Panc1 (cell line): ENCODE measurements at regions not wholly inside any gene's neighbourhood (a gene's known extent, or its start where the extent isn't known, plus 50 kb on each side); places are given as distances from the start of the nearest gene placed in this dataset.

Experiments used
- ATAC-seq: fragments of 200-7000 bp; cut with Tn5 transposase; 2 replicates; pipeline ENCODE4 v1.9.1; 2020; ENCODE audit warnings: mild to moderate bottlenecking, moderate library complexity
- BruUV-seq: library from RNA; stranded (reverse); fragments of 400-500 nt; replicated peaks from 2 replicates; lab custom pipeline; 2021; lab: Mats Ljungman, UMichigan
- CTCF ChIA-PET: fragments of 300-600 bp; sonication (Branson Sonifier 250); formaldehyde crosslinking; loops from one replicate; lab custom pipeline; 2022; ENCODE audit warnings: antibody characterized with exemption; lab: Charles Lee
- POLR2A ChIA-PET: fragments of 300-600 bp; sonication (Branson Sonifier 250); formaldehyde crosslinking; loops from one replicate; lab custom pipeline; 2022; ENCODE audit warnings: antibody characterized with exemption; lab: Charles Lee
- DNase-seq: peaks from one replicate; pipeline ENCODE4 v3.0.0-alpha.2; 2010; ENCODE audit warnings: low read depth, low spot score
- H3K27ac ChIP-seq: 2 replicates; pipeline ENCODE4 v1.5.1; 2011; ENCODE audit warnings: mild to moderate bottlenecking, low read length, inconsistent platforms
- H3K27me3 ChIP-seq: fragments of 200-500 bp; sonication (Bioruptor generic); 2 replicates; pipeline ENCODE4 v1.6.0; 2014; ENCODE audit warnings: low read length, inconsistent platforms; ENCODE audit not compliant: control insufficient read depth, insufficient read depth
- H3K36me3 ChIP-seq: fragments of 200-500 bp; sonication (Bioruptor generic); 2 replicates; pipeline ENCODE4 v1.5.1; 2014; ENCODE audit warnings: inconsistent platforms, mild to moderate bottlenecking, low read length, moderate library complexity; ENCODE audit not compliant: control insufficient read depth, insufficient read depth
- H3K4me1 ChIP-seq: 2 replicates; pipeline ENCODE4 v1.5.1; 2011; ENCODE audit warnings: inconsistent platforms, mild to moderate bottlenecking, low read length, moderate library complexity; ENCODE audit not compliant: control insufficient read depth, insufficient read depth
- H3K4me3 ChIP-seq, 2 experiments: 2 replicates each; pipeline ENCODE4 v1.5.1; 2011 to 2012; ENCODE audit warnings: low read depth in 2 of 2, low read length in 2 of 2, mild to moderate bottlenecking in 2 of 2, inconsistent platforms in 1 of 2, moderate library complexity in 1 of 2
- H3K9me3 ChIP-seq: fragments of 200-500 bp; sonication (Bioruptor generic); 2 replicates; pipeline ENCODE4 v1.5.1; 2014; ENCODE audit warnings: low read depth, mild to moderate bottlenecking, inconsistent platforms, low read length, moderate library complexity; ENCODE audit not compliant: control insufficient read depth, insufficient read depth
- CTCF ChIP-seq: fragments of 450-650 bp; IDR thresholded peaks from 2 replicates; pipeline ENCODE4 v1.5.1; 2017; ENCODE audit warnings: mild to moderate bottlenecking
- POLR2AphosphoS5 ChIP-seq: IDR thresholded peaks from 2 replicates; pipeline ENCODE4 v1.6.1; 2012; ENCODE audit warnings: mild to moderate bottlenecking, low read depth, low read length, moderate library complexity
- REST ChIP-seq, 2 experiments: IDR thresholded peaks; 2 replicates each; pipeline ENCODE4 v1.6.1; 2011 to 2012; ENCODE audit warnings: low read depth in 2 of 2, control low read depth in 1 of 2, low read length in 1 of 2, mild to moderate bottlenecking in 1 of 2, moderate library complexity in 1 of 2; ENCODE audit not compliant: insufficient read depth in 1 of 2
- SIN3A ChIP-seq: IDR thresholded peaks from 2 replicates; pipeline ENCODE4 v1.6.1; 2012; ENCODE audit warnings: low read depth, mild to moderate bottlenecking, low read length, moderate library complexity, borderline replicate concordance; ENCODE audit not compliant: insufficient read depth
- TCF7L2 ChIP-seq: IDR thresholded peaks from 2 replicates; pipeline ENCODE4 v1.6.1; 2011; ENCODE audit warnings: mild to moderate bottlenecking, low read depth, low read length, inconsistent platforms
- in situ Hi-C: cut with HindIII; loops from 2 replicates; pipeline ENCODE4 v1.10.0; 2016; ENCODE audit warnings: low sequenced_read_pairs, low pct_unique_long_range_greater_than_20kb
- intact Hi-C: fragments of 100-400 bp; cut with micrococcal nuclease; formaldehyde crosslinking; loops from one replicate; pipeline ENCODE4 v1.10.0; 2022; ENCODE audit not compliant: unreplicated experiment

- POLR2A ChIA-PET, result interaction anchor here (0.6 kb wide), 1 partner anchor 41 kb away, joined by 3 read pairs; no protein-coding TSS in a partner anchor
Measured at GRCh38 chr5:103668281-103668680, 105.7 kb upstream of the NUDT12 start.

GRCh38 chr5:103667068-103667467 is 104.5 kb upstream of the NUDT12 start:
- no TSS peak for BruUV-seq
- POLR2A ChIA-PET, result no interaction called here
- no peak overlapping the region for H3K4me3 ChIP-seq
- in situ Hi-C loops, result no loop called here
- CTCF ChIA-PET, result no interaction called here
- DNase-seq (no peak), ATAC-seq (no peak)
- intact Hi-C loops, result no loop called here
- no peak for TF ChIP-seq TCF7L2
- no peaks in the 10 kb centered on the region for H3K36me3 ChIP-seq
- H3K27me3 ChIP-seq, result no peaks in the 10 kb centered on the region
- H3K9me3 ChIP-seq, result 0 out of 2 replicates have a peak, but pooled peaks cover 3% of the 10 kb centered on the region
- no peak overlapping the region for H3K27ac ChIP-seq
- no peaks in the 10 kb centered on the region for H3K4me1 ChIP-seq

More at GRCh38 chr5:103668281-103668680, 105.7 kb upstream of the NUDT12 start:
- no peak for TF ChIP-seq SIN3A
- no peak for TF ChIP-seq REST (IDR thresholded peaks at IDR 0.05; ENCODE audit: insufficient read depth in 1 of 2, low read depth in 2 of 2, low read length in 1 of 2)
- no peak for TF ChIP-seq POLR2AphosphoS5
- TF ChIP-seq TCF7L2, result no peak
- TF ChIP-seq CTCF, result no peak
- BruUV-seq, result no TSS peak
- H3K9me3 ChIP-seq, result 0 out of 2 replicates have a peak, but pooled peaks cover 3% of the 10 kb centered on the region
- DNase-seq, result no peak
- intact Hi-C loops, result no loop called here
- in situ Hi-C loops, result no loop called here
- ATAC-seq, result no peak
- CTCF ChIA-PET, result no interaction called here
- H3K27ac ChIP-seq, result no peak overlapping the region
- no peaks in the 10 kb centered on the region for H3K27me3 ChIP-seq
- H3K4me1 ChIP-seq, result no peaks in the 10 kb centered on the region
- no peaks in the 10 kb centered on the region for H3K36me3 ChIP-seq
- H3K4me3 ChIP-seq, result no peak overlapping the region

GRCh38 chr5:103657301-103657700 is 94.7 kb upstream of the NUDT12 start:
- Histone ChIP-seq H3K9me3 (no peaks in the 10 kb centered on the region), H3K4me1 (no peaks in the 10 kb centered on the region), H3K36me3 (no peaks in the 10 kb centered on the region), H3K27me3 (no peaks in the 10 kb centered on the region), H3K27ac (no peak overlapping the region), H3K4me3 (no peak overlapping the region)
- TF ChIP-seq POLR2AphosphoS5 (no peak), REST (IDR thresholded peaks at IDR 0.05; ENCODE audit: insufficient read depth in 1 of 2, low read depth in 2 of 2, low read length in 1 of 2) (no peak), TCF7L2 (no peak)
- in situ Hi-C loops (no loop called here), intact Hi-C loops (no loop called here)
- DNase-seq (no peak), ATAC-seq (no peak)
- no TSS peak for BruUV-seq
- ChIA-PET CTCF (no interaction called here), POLR2A (no interaction called here)
